NCI-H1105 treated with DMSO at 0.1 percent for 48 hours (cell line): ENCODE measurements at regions not wholly inside any gene's neighbourhood (a gene's known extent, or its start where the extent isn't known, plus 50 kb on each side); places are given as distances from the start of the nearest gene placed in this dataset.
A peak's percentile ranks its signal among the peaks of the same experiment; 100 is the strongest.
"Not testable (repeated sequence)": the region's sequence is repeated elsewhere in the genome, so short reads cannot be mapped to it uniquely, and the experiment has no call there.

Source experiments
- DNase-seq: peaks from one replicate; lab custom pipeline; 2025; lab: John Stamatoyannopoulos, UW

DNA sequence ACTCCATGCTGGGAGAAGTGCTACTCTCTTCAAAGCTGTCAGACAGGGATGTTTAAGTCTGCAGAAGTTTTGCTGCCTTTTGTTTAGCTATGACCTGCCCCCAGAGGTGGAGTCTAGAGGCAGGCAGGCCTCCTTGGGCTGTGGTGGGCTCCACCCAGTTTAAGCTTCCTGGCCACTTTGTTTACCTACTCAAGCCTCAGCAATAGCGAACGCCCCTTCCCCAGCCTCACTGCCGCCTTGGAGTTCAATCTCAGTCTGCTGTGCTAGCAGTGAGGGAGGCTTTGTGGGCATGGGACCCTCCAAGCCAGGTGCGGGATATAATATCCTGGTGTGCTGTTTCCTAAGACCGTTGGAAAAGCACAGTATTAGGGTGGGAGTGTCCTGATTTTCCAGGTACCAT is 715.9 kb downstream of the IPMK start:
- DNase-seq, result not testable (repeated sequence)

DNA sequence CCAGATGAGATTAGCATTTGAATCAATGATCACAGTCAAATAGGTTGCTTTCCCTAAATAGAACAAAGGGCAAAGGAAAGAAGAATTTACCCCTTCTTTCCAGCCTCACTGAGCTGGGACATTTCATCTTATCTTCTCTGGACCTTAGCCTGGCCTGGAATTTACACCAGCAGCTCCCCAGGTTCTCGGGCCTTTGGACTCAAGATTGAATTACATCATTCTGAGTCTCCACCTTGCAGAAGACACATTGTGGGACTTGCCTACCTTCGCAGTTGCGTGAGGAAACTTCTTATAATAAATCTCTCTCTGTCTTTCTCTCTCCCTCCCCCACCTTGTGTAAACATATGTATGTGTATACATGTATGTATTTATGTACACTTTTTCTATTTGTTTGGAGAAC is 732.4 kb downstream of the IPMK start:
- no peak for DNase-seq

DNA sequence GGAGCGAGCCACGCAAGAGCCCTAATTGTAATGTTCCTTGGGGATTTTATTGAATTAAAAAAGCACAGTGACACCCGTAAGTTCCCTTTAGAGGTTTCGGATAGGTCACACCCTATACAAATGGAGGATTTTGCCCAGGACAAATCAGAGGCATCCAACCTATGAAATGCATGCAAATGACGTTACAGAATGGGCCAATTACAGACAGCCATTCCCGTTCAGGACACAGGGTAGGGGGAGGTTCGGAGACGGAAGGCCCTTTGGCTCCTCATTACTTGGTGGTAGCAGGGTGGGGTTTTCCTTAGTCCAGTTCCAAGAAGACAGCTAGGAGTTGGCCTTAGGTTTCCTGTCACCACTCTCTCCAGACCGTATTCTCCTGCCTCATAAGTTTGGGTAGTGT is 754.1 kb downstream of the IPMK start:
- DNase-seq, result no peak

DNA sequence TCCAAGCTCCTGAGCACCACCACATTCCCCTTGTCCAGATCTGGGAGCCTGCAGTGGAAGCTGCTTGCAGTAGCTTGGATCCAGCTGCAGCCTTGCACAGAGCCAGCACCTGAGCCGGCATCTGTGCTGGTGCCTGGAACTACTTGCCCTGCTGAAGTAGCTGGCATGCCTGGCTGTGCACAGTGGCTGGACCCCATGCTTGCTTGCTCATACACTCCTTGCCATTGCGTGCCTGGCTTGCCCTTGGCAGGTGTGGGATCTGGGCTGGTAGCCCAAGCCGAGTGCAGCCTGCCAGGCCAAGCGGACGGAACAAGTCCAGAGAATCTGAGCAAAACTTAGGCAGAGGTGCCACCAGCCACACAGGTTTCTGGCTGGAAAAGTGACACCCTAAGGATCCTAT is 759.9 kb downstream of the IPMK start:
- no peak for DNase-seq

DNA sequence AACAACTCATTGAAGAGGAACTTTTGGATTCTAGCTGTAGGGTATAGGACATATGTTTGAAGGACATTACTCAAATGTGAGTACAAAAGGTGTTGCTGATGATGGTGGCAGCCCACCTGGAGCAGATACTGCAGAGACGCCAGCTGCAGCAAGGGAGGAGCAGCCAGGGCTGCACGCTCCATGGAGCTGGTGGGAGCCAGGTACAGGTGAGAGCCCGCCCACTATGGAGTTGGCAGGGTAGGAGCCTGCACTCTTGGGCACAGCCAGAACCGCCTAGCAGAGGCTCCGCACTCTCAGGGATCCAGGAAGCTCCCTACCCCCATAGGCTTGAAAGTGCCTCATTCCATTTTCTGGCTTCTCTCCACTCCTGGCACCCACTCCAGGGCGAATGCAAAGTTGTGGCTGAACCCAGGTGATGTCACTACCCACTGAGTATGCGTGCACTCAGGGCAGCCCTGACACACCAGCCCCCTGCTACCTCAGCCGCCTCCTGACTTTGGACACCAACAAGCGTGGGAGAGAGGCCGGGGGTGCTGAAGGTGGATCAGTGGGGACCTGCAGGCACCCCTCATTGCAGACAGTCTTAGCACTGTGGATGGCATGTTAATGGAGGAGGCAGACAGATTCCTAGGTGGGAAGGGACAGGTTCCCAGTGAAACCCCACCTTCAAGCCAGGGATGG is 761.1 kb downstream of the IPMK start:
- no peak for DNase-seq

DNA sequence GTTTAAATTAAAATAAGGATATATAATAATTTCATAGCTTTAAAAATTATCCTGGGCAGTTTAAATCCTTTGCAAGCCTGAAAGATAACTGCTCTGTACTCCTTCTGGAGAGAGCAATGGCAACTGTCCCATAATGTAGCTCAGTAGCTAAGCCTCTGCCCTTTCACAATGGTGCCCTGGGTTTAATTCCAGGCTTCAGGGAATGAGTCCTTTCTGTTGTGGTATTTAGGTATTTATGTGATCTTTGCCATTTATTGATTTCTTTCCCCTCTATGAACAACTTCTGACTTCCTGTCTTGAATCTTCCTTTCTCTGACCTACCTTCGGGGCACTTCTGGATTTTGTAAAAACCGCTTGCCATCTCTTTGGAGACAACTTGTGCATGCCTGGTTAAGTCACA is 773.2 kb downstream of the IPMK start:
- no peak for DNase-seq

DNA sequence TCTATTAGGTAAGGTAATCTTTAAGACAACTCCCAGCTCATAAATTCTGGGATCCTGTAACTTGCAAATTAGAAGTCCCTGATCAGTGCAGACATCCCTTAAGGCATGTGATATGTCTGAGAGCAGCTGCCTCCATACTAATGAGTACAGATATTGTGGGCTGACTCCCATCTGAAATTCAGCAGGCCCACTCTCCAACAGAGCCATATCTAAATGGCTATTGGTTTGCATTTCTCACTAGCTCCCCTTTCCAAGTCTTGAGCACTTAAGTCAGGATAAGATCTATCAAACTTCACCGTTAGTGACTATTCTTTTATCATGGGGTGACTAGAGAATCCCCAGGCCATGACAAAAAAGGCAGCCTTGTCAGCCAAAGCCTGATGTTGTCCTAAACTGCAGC is 785.4 kb downstream of the IPMK start:
- DNase-seq, result no peak

DNA sequence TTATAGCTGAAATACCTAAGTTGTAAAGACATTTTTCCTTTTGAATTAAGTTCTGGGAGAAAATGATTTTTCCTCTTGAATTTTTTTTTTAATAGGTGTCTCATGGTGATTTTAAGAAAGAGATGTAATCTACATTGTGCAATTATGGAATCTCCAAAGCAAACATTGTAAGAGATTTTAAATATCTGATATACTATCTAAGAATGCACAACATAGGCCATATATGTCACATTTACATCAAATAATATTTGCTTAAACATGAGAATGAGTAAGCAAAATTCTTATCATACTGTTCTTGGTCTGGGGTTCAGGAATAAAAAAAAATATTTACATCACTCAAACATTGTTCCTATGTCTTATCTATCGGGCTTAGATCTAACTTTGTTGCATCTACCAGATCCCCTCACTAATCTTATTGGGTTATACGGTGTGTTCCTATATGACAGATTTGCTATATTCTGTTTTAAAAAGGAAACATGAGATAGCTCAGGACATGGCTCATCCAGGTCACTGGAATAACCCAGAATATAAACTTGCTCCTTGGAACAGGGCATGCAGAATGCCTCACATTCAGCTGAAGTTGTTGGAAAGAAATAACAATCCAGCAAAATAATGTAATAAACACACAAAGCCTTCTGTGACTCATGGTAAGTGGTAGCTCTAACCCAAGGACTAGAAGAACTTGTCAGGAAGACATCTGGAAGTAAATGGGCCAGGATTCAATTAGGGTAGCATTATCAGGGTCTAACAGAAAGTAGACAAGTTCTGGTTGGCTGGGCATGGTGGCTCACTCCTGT is 794.7 kb downstream of the IPMK start:
- no peak for DNase-seq

DNA sequence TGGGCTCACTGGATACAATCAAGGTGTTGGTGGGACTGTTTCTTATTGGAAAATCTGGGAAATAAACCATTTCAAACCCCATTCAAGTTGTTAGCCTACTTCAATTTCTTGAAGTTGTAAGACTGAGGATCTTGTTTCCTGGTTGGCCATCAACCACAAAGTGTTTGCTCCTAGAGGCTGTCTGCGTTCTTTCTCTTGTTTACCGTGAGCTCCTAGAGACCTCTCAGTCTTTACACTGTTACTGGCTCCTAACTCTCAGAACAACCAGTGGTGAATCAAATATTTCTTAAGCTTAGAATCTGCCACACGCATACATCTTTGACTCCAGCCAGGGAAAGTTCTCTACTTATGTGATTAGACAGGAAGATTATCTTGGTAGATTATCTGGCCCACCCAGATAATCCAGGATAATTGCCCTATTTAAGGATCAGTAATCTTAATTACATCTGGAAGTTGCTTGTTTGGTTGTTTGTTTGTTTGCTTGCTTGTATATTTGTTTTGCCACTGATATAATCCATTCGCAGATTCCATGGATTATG is 798.7 kb downstream of the IPMK start:
- DNase-seq, result no peak

DNA sequence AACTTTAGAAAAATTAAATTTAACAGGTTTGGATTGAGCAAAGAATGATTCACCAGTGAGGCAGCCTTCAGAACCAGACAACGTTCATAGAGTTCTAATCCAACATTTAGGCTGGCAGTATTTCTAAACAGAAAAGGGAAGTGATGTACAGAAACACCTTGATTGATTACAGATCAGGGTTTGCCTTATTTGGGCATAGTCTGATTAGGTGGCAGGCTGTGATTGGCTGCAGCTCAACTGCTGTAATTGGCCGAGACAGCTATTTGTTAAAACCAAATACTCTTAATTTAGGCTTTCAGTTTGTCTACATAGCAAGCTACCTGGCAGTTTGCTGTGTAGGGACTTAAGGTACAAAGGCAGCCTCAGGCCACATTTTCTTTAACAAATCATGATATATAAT is 802.5 kb downstream of the IPMK start:
- DNase-seq, result no peak

DNA sequence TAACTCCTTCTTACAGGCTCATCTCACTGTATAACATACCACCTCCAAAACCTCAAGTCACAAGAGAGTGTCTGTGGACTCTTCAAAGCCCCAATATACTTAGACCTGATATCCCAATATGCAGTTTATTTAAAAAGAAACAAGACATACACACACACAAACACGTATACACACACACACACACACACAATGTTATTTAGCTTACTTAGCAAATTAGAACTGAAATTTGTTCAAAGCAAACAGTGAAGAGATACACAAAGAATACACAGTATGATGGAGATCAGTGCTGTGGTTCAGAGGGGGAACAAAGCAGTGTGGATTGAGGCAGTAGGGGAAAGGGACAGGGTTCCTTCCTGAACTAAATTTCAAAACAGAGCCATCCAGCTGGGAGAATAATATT is 807.2 kb downstream of the IPMK start:
- DNase-seq, result no peak

DNA sequence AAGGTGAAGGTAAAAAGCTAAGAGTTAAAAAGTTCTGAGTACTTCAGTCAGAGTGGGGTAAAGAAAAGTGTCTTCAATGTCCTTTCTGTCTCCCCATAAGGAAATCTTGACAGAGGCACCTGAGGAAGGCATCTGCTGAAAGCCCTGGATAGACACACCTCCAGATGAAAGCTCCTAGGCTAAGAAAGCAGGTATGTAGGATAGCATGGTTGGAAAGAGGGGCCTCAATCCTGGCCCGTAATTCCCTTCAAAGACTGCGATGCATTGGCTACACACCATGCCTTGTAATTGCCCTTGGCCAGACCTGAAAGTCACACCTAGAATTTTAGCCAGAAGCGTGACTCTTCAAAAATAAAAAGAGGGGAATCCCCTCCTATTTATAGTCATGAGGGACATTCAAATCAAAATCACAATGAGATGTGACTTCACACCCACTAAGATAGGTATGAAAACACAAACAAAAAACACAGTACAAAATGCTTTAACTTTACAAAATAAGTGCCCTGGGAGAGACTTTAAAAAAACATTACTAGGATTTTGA is 809.7 kb downstream of the IPMK start:
- DNase-seq, result no peak

DNA sequence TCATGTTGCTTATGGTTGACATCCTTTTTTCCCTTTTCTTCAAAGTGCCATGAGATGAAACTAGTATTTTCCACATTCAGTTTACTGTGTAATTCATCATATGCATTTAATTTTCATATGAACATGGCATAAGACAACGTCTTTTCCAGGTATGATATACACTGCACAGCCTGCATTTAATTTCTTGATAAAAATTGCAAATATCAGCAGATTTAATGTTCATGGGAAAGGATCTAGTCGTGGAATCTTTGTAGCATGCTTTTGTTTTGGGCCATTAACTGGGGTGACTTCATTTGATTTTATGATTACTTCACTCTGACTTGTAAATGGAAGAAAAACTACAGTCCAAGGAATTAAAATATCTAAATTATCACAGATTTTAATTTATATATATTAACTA is 837.3 kb downstream of the IPMK start:
- no peak for DNase-seq

DNA sequence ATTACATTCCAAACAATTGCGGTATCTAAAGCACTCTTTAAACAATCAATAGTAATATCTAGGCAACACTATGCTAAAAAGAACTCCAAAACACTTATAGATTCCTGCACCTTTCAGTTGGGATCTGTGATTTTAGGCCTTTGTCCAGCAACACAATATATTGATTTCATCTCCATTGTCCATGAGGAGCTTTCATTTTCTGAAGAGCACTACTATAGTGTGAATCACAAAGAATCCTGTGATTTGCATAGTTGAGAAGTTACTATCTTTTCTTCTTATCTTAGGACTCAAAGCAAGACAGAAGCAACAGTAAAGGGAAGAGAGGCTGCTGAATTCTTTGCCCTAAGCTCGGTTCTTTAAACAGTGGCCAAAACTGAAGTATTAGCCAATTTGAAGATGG is 846.8 kb downstream of the IPMK start:
- DNase-seq, result no peak

DNA sequence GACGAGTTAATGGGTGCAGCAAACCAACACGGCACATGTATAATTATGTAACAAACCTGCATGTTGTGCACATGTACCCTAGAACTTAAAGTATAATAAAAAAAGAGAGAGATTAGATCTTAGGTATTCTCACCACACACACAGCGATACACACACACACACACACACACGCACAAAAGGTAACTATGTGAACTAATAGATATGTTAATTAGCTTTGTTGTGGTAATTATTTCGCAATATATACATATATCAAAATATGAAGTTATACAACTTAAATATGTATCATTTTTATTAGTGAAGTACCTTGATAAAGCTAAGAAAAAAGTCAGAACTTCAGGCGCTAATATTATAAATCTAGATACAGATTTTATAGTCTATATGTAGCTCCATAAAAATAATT is 849.2 kb downstream of the IPMK start:
- no peak for DNase-seq

DNA sequence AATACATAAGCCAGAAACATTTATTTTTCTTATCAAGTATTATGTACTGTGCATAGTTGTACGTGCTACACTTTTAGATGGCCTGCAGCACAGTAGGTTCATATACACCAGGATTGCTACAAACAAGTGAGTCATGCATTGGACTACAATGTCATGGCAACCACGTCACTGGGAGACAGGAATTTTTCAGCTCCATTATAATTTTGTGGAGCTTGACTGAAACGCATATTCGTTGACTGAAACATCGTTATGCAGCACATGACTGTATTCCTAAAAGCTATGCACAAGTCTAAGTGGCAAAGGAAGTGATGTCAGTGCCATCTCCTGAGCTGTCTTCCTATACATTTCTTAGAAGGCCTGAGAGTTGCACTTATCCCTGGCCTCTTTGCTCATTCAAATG is 871.8 kb downstream of the IPMK start:
- no peak for DNase-seq

DNA sequence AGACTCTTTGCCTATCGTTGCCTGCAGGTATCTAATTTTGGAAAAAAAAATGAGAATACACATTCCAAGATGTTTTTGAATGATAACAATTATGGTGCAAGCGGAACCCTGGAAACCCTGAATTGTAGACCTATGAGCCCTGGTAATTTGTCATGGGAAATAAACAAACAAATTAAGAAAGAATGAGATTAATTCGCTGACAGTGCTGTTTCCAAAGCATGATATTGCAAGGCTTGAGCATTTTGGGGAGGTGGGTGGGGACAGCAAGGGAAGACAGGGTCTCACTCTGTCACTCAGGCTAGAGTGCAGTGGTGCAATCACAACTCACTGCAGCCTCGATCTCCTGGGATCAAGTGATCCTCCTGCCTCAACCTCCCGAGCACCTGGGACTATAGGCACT is 900.3 kb downstream of the IPMK start:
- DNase-seq, result no peak

DNA sequence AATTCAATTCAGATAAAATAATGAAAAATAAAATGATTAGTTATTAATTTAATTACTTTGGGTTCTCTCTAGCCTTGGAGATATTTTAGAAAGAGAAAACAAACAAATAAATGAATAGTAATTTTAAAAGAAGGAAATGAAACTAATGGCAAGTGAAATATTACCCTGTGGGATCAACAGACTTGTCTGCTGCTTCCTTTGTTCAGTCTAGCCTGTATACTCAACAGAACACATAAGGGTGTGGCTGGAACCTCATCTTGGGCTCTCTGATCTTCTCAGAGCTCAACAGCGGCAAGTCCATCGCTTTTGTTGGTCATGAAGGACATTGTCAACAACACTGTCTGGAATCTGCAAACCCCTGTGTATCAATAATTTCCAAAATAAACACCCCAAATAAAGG is 904.9 kb downstream of the IPMK start:
- DNase-seq, result no peak

DNA sequence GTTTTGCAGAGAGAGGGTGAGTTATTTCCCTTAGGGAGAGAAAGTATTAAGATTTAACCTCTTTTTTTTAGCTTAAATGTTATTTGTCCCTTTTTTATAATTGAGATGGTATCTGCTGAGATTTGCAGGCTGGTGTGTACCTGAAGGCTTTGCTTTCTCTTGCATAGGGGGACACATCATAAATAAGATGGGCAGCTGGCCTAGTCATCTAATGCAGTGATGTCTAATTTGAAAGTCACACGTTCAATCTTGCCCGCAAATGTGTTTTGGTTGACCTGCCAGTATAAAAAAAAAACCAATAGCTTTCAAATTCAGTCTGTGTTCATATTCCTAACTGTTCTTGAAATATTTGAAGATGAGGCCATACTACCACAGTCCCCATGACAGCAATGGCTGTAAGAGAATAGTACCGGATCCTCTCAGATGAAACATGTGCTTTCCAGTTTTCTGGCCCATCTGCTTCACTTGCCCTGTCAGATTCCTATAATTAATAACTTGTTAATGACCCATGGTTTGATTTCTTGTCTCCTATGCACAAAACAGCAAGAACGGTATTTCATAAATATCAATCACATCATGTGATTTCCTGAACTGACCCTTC is 914.2 kb downstream of the IPMK start:
- DNase-seq, result no peak

DNA sequence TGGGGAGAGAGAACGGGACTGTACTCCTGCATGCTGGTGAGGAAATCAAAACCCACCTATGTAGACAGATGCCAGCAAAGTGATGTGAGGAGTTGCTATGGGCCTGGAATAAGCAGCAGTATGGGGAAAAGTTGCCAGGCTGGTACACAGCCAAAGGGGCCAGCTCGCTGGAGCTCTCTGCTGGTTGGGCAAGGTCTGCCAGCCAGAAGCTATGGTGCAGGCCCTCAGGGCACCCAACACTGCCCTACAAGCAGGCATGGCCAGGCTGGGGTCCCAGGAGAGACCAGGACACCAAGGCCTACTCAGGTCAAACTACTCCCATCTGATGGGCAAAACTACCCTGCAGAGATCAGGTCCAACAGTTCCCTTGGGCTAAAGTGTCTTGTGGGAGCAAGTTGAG is 916.6 kb downstream of the IPMK start:
- DNase-seq, result no peak

DNA sequence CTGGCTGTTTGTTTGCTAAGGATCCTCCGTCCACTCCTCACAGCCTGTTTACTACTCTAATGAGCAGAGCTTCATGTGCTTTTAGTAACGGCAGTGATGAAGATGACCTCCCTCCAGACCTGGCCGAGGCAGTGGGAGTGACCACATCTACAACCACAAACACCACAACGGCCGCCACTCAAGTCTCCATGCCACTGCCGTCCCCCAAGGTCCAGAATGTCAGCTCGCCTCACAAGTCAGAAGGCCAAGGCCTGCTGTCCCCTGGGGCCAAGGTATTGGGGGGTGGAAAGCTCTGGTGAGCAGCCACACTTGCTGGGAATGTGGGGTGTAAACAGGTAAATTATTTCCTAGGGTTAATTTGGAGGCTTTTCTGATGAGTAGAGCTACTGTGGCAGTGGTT is 926.4 kb downstream of the IPMK start:
- DNase-seq, result no peak

DNA sequence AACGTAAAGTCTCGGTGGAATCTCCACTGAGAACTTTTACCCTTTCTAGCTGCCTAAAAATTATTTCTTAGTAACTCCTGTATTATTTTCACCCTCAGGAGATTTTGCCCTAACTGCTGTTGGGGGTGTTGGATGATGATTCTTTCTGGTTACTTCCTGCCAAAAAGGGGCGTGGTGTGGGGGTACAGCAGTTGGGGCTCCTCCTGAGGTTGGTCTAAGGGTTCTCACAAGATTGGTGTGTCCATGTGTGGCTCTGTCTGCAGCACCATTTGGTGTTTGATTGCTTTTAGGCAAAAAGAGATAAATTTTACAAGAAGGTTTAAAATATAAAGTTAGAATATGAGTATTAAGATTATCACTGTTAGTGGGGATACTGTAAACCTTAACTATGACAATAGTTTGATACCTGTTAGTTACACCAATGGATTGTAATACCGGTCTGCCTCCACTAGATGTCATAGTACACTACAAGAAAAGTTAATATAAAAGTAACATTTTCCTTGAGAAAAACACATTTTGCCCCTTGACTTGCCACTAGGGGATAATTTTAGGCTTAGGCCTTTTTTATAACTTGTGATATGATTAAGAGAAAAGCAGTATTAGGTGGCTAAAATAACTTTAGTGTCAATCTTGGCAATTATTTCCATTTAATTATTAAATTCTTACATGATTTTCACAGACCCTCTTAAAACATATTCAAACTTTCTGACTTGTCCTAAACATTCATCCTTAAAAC is 928.7 kb downstream of the IPMK start:
- DNase-seq, result peak; percentile 13
